Loucy (cell line): ENCODE measurements at regions not wholly inside any gene's neighbourhood (a gene's known extent, or its start where the extent isn't known, plus 50 kb on each side); places are given as distances from the start of the nearest gene placed in this dataset.
"Not testable (repeated sequence)": the region's sequence is repeated elsewhere in the genome, so short reads cannot be mapped to it uniquely, and the experiment has no call there.

Experiments
- H2AFZ ChIP-seq: fragments of 200-600 bp; sonication (generic); 2 replicates; pipeline ENCODE4 v1.6.0; 2016; ENCODE audit warnings: antibody characterized with exemption, mild to moderate bottlenecking, low read length, moderate library complexity
- H3F3A ChIP-seq: fragments of 200-600 bp; 2 replicates; pipeline ENCODE4 v1.6.0; 2016; ENCODE audit warnings: antibody characterized with exemption, low read depth, mild to moderate bottlenecking
- H3K27me3 ChIP-seq: fragments of 200-600 bp; sonication (generic); 2 replicates; pipeline ENCODE4 v1.6.1; 2014; ENCODE audit warnings: low read length, mild to moderate bottlenecking; ENCODE audit not compliant: insufficient read depth, poor library complexity, severe bottlenecking
- H3K36me3 ChIP-seq: fragments of 200-600 bp; sonication (generic); 2 replicates; pipeline ENCODE4 v1.6.1; 2016; ENCODE audit warnings: low read length; ENCODE audit not compliant: insufficient read depth
- H3K4me1 ChIP-seq: fragments of 200-600 bp; sonication (generic); 2 replicates; pipeline ENCODE4 v1.5.1; 2014; ENCODE audit warnings: low read length, mild to moderate bottlenecking; ENCODE audit not compliant: insufficient read depth, poor library complexity, severe bottlenecking
- H3K4me2 ChIP-seq: fragments of 200-600 bp; sonication (generic); 2 replicates; pipeline ENCODE4 v1.6.0; 2014; ENCODE audit warnings: antibody characterized with exemption, low read length, low read depth, mild to moderate bottlenecking; ENCODE audit not compliant: poor library complexity, severe bottlenecking
- H3K4me3 ChIP-seq: fragments of 200-600 bp; sonication (generic); 2 replicates; pipeline ENCODE4 v1.5.1; 2014; ENCODE audit warnings: low read length, mild to moderate bottlenecking, mixed read lengths; ENCODE audit not compliant: poor library complexity, severe bottlenecking
- H3K79me2 ChIP-seq: fragments of 200-600 bp; sonication (generic); 2 replicates; pipeline ENCODE4 v1.6.1; 2014; ENCODE audit warnings: low read length; ENCODE audit not compliant: insufficient read depth
- H3K9ac ChIP-seq: fragments of 200-600 bp; sonication (generic); 2 replicates; pipeline ENCODE4 v1.6.0; 2014; ENCODE audit warnings: mild to moderate bottlenecking, low read depth, low read length, moderate library complexity; ENCODE audit not compliant: poor library complexity, severe bottlenecking
- H3K9me2 ChIP-seq: fragments of 200-600 bp; sonication (generic); replicated peaks from 2 replicates; pipeline ENCODE4 v1.6.1; 2016; ENCODE audit warnings: low read depth, low read length, mixed read lengths
- H3K9me3 ChIP-seq: fragments of 200-600 bp; sonication (generic); 2 replicates; pipeline ENCODE4 v1.6.1; 2014; ENCODE audit warnings: mild to moderate bottlenecking, antibody characterized with exemption, low read length, low read depth; ENCODE audit not compliant: insufficient read depth
- H4K20me1 ChIP-seq: fragments of 200-600 bp; sonication (generic); 2 replicates; pipeline ENCODE4 v1.6.0; 2014; ENCODE audit warnings: antibody characterized with exemption, low read length, mild to moderate bottlenecking; ENCODE audit not compliant: insufficient read depth, poor library complexity, severe bottlenecking
- EZH2phosphoT487 ChIP-seq: fragments of 200-600 bp; IDR thresholded peaks from 2 replicates; pipeline ENCODE4 v1.6.1; 2018; ENCODE audit warnings: antibody characterized with exemption, mild to moderate bottlenecking, moderate library complexity, borderline replicate concordance
- TF ChIP-seq, protein P1 (sequence below): fragments of 200-600 bp; sonication (generic); conservative IDR thresholded peaks from 2 replicates; pipeline ENCODE4 v1.5.1; 2014; ENCODE audit warnings: mild to moderate bottlenecking, antibody characterized with exemption, low read length

DNA sequence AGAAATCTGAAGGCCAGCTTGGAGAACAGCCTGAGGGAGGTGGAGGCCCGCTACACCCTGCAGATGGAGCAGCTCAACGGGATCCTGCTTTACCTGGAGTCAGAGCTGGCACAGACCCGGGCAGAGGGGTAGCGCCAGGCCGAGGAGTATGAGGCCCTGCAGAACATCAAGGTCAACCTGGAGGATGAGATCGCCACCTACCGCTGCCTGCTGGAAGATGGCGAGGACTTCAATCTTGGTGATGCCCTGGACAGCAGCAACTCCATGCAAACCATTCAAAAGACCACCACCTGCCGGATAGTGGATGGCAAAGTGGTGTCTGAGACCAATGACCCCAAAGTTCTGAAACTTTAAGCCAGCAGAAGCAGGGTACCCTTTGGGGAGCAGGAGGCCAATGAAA is 318.4 kb downstream of the ZFHX3 start:
- H4K20me1 ChIP-seq, H3K4me3 ChIP-seq, H3K27me3 ChIP-seq, H3K4me2 ChIP-seq, H3K9ac ChIP-seq, H2AFZ ChIP-seq, H3K4me1 ChIP-seq, H3K9me2 ChIP-seq, H3F3A ChIP-seq, H3K79me2 ChIP-seq, H3K36me3 ChIP-seq, H3K9me3 ChIP-seq: not testable (repeated sequence)
- TF ChIP-seq, protein P1, sequence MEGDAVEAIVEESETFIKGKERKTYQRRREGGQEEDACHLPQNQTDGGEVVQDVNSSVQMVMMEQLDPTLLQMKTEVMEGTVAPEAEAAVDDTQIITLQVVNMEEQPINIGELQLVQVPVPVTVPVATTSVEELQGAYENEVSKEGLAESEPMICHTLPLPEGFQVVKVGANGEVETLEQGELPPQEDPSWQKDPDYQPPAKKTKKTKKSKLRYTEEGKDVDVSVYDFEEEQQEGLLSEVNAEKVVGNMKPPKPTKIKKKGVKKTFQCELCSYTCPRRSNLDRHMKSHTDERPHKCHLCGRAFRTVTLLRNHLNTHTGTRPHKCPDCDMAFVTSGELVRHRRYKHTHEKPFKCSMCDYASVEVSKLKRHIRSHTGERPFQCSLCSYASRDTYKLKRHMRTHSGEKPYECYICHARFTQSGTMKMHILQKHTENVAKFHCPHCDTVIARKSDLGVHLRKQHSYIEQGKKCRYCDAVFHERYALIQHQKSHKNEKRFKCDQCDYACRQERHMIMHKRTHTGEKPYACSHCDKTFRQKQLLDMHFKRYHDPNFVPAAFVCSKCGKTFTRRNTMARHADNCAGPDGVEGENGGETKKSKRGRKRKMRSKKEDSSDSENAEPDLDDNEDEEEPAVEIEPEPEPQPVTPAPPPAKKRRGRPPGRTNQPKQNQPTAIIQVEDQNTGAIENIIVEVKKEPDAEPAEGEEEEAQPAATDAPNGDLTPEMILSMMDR = 0 out of 2 replicates have a peak, but pooled peaks have one; percentile 15

DNA sequence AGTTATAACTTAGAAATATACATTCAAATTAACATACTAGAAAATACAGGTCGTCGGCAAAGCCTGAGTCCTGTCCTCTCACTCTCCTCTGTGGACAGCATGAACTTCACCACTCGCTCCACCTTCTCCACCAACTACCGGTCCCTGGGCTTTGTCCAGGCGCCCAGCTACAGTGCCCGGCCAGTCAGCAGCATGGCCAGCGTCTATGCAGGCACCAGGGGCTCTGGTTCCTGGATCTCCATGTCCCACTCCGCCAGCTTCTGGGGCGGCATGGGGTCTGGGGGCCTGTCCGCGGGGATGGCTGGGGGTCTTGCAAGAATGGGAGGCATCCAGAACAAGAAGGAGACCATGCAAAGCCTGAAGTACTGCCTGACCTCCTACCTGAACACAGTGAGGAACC is 319.4 kb downstream of the ZFHX3 start:
- Histone ChIP-seq H4K20me1 (no peaks in the 10 kb centered on the region), H3K4me2 (no peak overlapping the region), H3K36me3 (no peaks in the 10 kb centered on the region), H3K9me2 (no peaks in the 10 kb centered on the region), H2AFZ (no peak overlapping the region), H3F3A (no peaks in the 10 kb centered on the region), H3K9me3 (no peaks in the 10 kb centered on the region), H3K9ac (no peak overlapping the region), H3K4me1 (no peaks in the 10 kb centered on the region), H3K4me3 (no peak overlapping the region), H3K27me3 (no peaks in the 10 kb centered on the region), H3K79me2 (no peaks in the 10 kb centered on the region)
- TF ChIP-seq, protein P1 = no peak
- TF ChIP-seq EZH2phosphoT487 = no peak

DNA sequence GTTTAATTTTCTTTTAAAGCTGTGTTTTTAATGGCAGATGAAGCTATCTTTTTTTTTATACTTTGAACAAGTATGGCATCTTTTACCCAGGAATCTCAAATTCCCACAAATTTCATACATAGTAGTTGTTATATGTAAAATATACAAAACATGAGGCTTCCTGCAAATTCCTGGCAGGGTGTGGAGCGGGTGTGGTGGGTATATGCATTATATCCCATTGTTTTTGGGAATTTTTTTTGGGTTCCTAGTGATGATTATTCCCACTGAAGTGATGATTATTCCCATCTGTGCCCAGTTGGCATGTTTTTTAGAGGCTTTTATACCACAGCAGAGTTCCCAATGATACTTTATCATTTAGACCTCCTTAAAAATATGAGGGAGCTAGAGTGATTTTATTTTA is 320.4 kb downstream of the ZFHX3 start:
- Histone ChIP-seq H3K27me3 (no peaks in the 10 kb centered on the region), H2AFZ (no peak overlapping the region), H3K36me3 (no peaks in the 10 kb centered on the region), H3F3A (no peaks in the 10 kb centered on the region), H3K4me3 (no peak overlapping the region), H3K4me2 (no peak overlapping the region), H4K20me1 (no peaks in the 10 kb centered on the region), H3K9me3 (no peaks in the 10 kb centered on the region), H3K79me2 (no peaks in the 10 kb centered on the region), H3K4me1 (no peaks in the 10 kb centered on the region), H3K9ac (no peak overlapping the region), H3K9me2 (no peaks in the 10 kb centered on the region)
- TF ChIP-seq, protein P1 = no peak
- no peak for TF ChIP-seq EZH2phosphoT487
